ENCODE measurements at regions not wholly inside any gene's neighbourhood (a gene's known extent, or its start where the extent isn't known, plus 50 kb on each side); places are given as distances from the start of the nearest gene placed in this dataset.
A peak's percentile ranks its signal among the peaks of the same experiment; 100 is the strongest.

DNA sequence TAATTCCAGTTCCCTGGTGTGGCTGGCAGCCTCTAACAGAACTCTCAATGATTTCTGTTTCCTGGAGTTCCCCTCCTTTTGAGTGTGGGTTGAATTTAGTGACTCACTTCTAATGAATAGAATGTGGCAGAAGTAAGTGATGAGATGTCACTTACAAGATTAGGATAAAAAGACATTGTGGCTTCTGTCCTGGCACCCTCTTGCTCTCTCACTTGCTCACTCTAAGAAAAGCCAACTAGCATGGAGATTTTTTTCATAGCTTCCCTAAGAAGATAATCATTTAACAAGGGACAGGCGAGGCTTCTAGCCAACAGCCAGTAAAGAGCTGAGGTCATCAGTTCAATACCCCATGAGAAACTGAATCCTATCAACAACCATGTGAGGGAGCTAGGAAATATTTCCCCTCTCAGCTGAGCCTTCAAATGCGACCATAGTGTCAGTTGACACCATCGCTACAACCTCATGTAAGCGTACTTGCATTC lies 156.7 kb downstream of the TMTC3 start (continued):
- TF ChIP-seq, protein P1, sequence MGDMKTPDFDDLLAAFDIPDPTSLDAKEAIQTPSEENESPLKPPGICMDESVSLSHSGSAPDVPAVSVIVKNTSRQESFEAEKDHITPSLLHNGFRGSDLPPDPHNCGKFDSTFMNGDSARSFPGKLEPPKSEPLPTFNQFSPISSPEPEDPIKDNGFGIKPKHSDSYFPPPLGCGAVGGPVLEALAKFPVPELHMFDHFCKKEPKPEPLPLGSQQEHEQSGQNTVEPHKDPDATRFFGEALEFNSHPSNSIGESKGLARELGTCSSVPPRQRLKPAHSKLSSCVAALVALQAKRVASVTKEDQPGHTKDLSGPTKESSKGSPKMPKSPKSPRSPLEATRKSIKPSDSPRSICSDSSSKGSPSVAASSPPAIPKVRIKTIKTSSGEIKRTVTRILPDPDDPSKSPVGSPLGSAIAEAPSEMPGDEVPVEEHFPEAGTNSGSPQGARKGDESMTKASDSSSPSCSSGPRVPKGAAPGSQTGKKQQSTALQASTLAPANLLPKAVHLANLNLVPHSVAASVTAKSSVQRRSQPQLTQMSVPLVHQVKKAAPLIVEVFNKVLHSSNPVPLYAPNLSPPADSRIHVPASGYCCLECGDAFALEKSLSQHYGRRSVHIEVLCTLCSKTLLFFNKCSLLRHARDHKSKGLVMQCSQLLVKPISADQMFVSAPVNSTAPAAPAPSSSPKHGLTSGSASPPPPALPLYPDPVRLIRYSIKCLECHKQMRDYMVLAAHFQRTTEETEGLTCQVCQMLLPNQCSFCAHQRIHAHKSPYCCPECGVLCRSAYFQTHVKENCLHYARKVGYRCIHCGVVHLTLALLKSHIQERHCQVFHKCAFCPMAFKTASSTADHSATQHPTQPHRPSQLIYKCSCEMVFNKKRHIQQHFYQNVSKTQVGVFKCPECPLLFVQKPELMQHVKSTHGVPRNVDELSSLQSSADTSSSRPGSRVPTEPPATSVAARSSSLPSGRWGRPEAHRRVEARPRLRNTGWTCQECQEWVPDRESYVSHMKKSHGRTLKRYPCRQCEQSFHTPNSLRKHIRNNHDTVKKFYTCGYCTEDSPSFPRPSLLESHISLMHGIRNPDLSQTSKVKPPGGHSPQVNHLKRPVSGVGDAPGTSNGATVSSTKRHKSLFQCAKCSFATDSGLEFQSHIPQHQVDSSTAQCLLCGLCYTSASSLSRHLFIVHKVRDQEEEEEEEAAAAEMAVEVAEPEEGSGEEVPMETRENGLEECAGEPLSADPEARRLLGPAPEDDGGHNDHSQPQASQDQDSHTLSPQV (IDR thresholded peaks at IDR 0.05): no peak
- peak; percentile 22; the same call in 1 of the 2 replicates for TF ChIP-seq SPI1 (IDR thresholded peaks at IDR 0.05; ENCODE audit: borderline replicate concordance, insufficient read depth, low read depth, low read length)
- TF ChIP-seq, protein P2, sequence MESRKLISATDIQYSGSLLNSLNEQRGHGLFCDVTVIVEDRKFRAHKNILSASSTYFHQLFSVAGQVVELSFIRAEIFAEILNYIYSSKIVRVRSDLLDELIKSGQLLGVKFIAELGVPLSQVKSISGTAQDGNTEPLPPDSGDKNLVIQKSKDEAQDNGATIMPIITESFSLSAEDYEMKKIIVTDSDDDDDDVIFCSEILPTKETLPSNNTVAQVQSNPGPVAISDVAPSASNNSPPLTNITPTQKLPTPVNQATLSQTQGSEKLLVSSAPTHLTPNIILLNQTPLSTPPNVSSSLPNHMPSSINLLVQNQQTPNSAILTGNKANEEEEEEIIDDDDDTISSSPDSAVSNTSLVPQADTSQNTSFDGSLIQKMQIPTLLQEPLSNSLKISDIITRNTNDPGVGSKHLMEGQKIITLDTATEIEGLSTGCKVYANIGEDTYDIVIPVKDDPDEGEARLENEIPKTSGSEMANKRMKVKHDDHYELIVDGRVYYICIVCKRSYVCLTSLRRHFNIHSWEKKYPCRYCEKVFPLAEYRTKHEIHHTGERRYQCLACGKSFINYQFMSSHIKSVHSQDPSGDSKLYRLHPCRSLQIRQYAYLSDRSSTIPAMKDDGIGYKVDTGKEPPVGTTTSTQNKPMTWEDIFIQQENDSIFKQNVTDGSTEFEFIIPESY (IDR thresholded peaks at IDR 0.05): no peak

DNA sequence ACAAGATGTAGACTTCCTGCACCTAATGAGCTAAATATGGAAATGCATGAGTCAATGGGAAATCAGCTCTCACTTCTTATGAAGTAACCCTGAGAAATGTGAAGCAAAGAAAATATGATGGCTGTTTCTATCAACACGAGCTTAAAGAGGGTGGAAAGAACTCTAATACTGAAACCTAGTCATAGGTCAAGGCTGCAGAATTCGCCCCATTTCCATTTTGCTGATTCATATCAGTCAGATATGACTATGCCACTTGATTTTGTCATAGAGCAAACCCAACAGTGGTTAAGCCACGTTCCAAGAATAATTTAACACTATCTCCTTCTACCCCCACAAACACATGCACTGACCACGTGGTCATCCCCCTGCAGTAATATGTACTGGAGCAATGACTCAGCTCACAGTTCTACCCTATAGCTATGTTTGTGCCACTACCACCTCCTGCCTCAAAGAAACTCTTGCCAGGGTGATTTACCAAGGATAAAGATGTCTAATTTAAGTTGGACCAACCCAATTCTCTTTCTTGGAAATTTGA lies 157.5 kb downstream of the TMTC3 start:
- FAIRE-seq (peak; percentile 88), ATAC-seq (peak; percentile 92), DNase-seq (ENCODE audit: low read depth, low spot score) (peak; percentile 91)
- ChIA-PET POLR2A (interaction anchor here (1.0 to 3.5 kb wide), 10 partner anchors 8 to 157 kb away, joined by 3 to 19 read pairs (median 5); no protein-coding TSS in a partner anchor), SMC1A (ENCODE audit: uncharacterized antibody, unreplicated experiment) (interaction anchor here (0.6 to 5.5 kb wide), 34 partner anchors 9 to 254 kb away, joined by 3 to 69 read pairs (median 6); partner anchors contain the start of genes CEP290 and TMTC3), CTCF (interaction anchor here (0.9 to 2.5 kb wide), 8 partner anchors 9 to 158 kb away, joined by 3 to 9 read pairs (median 6); partner anchors contain the start of genes CEP290 and TMTC3), RAD21 (ENCODE audit: unreplicated experiment) (interaction anchor here (0.7 to 3.1 kb wide), 24 partner anchors 10 to 585 kb away, joined by 3 to 32 read pairs (median 4); no protein-coding TSS in a partner anchor)
- 1% methylated on average over 4 of the region's 4 CpGs for WGBS (ENCODE audit: insufficient coverage, insufficient replicate concordance, low lambda C conversion rate, missing lambda C conversion rate)
- no TSS peak for BruUV-seq (replicated peaks)
- Histone ChIP-seq H3K9ac (ENCODE audit: control insufficient read depth, insufficient read depth, low read length) (no peak overlapping the region), H3K9me3 (replicated peaks; ENCODE audit: control insufficient read depth, insufficient read depth, low read length) (no peaks in the 10 kb centered on the region; the same call in 2 of the 3 replicates), H4K20me1 (ENCODE audit: control insufficient read depth, insufficient read depth) (no peaks in the 10 kb centered on the region), H3K4me1 (ENCODE audit: control insufficient read depth, insufficient read depth, low read length) (peaks cover 5% of the 10 kb centered on the region; the same call in 1 of the 2 replicates), H3K4me3 (no peak overlapping the region), H3K36me3 (ENCODE audit: control insufficient read depth in 2 of 2, insufficient read depth in 2 of 2, low read length in 1 of 2) (no peaks in the 10 kb centered on the region), H3K4me2 (ENCODE audit: control insufficient read depth, insufficient read depth) (peak overlapping the region; percentile 38), H2AFZ (ENCODE audit: control insufficient read depth, low read depth, low read length) (peak overlapping the region; percentile 46), H3K79me2 (ENCODE audit: control insufficient read depth, insufficient read depth, low read length) (no peaks in the 10 kb centered on the region), H3K27ac (ENCODE audit: control insufficient read depth, insufficient read depth) (peak overlapping the region; percentile 71; the same call in 1 of the 2 replicates), H3K27me3 (replicated peaks in 1 of 2; ENCODE audit: control insufficient read depth in 2 of 2, insufficient read depth in 2 of 2, low read length in 1 of 2) (no peaks in the 10 kb centered on the region)
- in situ Hi-C loops (cut with MboI) (loop anchor here (5.0 kb wide), 1 partner anchor 93 kb away; no protein-coding TSS in a partner anchor), intact Hi-C loops (cut with micrococcal nuclease; ENCODE audit: unreplicated experiment) (loop anchor here (1.0 to 5.0 kb wide), 4 partner anchors 33 to 157 kb away; partner anchors contain the start of genes CEP290 and TMTC3)
- TF ChIP-seq, protein P3, sequence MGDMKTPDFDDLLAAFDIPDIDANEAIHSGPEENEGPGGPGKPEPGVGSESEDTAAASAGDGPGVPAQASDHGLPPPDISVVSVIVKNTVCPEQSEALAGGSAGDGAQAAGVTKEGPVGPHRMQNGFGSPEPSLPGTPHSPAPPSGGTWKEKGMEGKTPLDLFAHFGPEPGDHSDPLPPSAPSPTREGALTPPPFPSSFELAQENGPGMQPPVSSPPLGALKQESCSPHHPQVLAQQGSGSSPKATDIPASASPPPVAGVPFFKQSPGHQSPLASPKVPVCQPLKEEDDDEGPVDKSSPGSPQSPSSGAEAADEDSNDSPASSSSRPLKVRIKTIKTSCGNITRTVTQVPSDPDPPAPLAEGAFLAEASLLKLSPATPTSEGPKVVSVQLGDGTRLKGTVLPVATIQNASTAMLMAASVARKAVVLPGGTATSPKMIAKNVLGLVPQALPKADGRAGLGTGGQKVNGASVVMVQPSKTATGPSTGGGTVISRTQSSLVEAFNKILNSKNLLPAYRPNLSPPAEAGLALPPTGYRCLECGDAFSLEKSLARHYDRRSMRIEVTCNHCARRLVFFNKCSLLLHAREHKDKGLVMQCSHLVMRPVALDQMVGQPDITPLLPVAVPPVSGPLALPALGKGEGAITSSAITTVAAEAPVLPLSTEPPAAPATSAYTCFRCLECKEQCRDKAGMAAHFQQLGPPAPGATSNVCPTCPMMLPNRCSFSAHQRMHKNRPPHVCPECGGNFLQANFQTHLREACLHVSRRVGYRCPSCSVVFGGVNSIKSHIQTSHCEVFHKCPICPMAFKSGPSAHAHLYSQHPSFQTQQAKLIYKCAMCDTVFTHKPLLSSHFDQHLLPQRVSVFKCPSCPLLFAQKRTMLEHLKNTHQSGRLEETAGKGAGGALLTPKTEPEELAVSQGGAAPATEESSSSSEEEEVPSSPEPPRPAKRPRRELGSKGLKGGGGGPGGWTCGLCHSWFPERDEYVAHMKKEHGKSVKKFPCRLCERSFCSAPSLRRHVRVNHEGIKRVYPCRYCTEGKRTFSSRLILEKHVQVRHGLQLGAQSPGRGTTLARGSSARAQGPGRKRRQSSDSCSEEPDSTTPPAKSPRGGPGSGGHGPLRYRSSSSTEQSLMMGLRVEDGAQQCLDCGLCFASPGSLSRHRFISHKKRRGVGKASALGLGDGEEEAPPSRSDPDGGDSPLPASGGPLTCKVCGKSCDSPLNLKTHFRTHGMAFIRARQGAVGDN (IDR thresholded peaks at IDR 0.05): peak; percentile 84
- TF ChIP-seq TARDBP (IDR thresholded peaks at IDR 0.05; ENCODE audit: borderline replicate concordance): no peak
- no peak for TF ChIP-seq SMAD5 (IDR thresholded peaks at IDR 0.05; ENCODE audit: low read depth)
- TF ChIP-seq, protein P4, sequence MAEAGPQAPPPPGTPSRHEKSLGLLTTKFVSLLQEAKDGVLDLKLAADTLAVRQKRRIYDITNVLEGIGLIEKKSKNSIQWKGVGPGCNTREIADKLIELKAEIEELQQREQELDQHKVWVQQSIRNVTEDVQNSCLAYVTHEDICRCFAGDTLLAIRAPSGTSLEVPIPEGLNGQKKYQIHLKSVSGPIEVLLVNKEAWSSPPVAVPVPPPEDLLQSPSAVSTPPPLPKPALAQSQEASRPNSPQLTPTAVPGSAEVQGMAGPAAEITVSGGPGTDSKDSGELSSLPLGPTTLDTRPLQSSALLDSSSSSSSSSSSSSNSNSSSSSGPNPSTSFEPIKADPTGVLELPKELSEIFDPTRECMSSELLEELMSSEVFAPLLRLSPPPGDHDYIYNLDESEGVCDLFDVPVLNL (IDR thresholded peaks at IDR 0.05; ENCODE audit: low read depth, low read length): no peak
- peak; percentile 87 for TF ChIP-seq PAX5 (IDR thresholded peaks at IDR 0.05; ENCODE audit: borderline replicate concordance, low read depth, low read length)
- no peak for TF ChIP-seq NFYA (IDR thresholded peaks at IDR 0.05; ENCODE audit: borderline replicate concordance, low read depth, low read length)
